Lung (tissue), 11 donors: ENCODE measurements at regions not wholly inside any gene's neighbourhood (a gene's known extent, or its start where the extent isn't known, plus 50 kb on each side); places are given as distances from the start of the nearest gene placed in this dataset.

Experiments
- ATAC-seq: fragments of 200-7000 bp; cut with Tn5 transposase; one replicate; pipeline ENCODE4 v1.9.1; 2020; ENCODE audit warnings: moderate number of reproducible peaks; ENCODE audit not compliant: insufficient read depth, low FRiP score
- DNase-seq, 3 donors: peaks; one replicate each; pipeline ENCODE4 v3.0.0-alpha.2; 2013 to 2017
- H3K27ac ChIP-seq, 2 donors: one replicate each; pipeline ENCODE4 v1.5.1; 2013; ENCODE audit warnings: mild to moderate bottlenecking in 2 of 2, moderate library complexity in 2 of 2, control low read depth in 1 of 2, inconsistent platforms in 1 of 2, low read depth in 1 of 2, low read length in 1 of 2
- H3K27me3 ChIP-seq, 3 donors: one replicate each; pipeline ENCODE4 v1.5.1; 2013; ENCODE audit warnings: low read length in 2 of 3; ENCODE audit not compliant: control insufficient read depth in 3 of 3, insufficient read depth in 3 of 3
- H3K36me3 ChIP-seq, 4 donors: one replicate each; pipeline ENCODE4 v1.5.1; 2013; ENCODE audit warnings: low read length in 4 of 4, mild to moderate bottlenecking in 1 of 4, moderate library complexity in 1 of 4; ENCODE audit not compliant: control insufficient read depth in 4 of 4, insufficient read depth in 4 of 4
- H3K4me1 ChIP-seq, 5 donors: one replicate each; pipeline ENCODE4 v1.5.1; 2013; ENCODE audit warnings: low read length in 5 of 5, mild to moderate bottlenecking in 2 of 5, moderate library complexity in 1 of 5; ENCODE audit not compliant: control insufficient read depth in 5 of 5, insufficient read depth in 5 of 5
- H3K4me3 ChIP-seq: one replicate; pipeline ENCODE4 v1.5.1; 2013; ENCODE audit warnings: mild to moderate bottlenecking, control low read depth, moderate library complexity
- H3K9ac ChIP-seq, 2 donors: one replicate each; pipeline ENCODE4 v1.5.1; 2013; ENCODE audit warnings: low read length in 2 of 2, control low read depth in 1 of 2; ENCODE audit not compliant: insufficient read depth in 1 of 2
- H3K9me3 ChIP-seq, 4 donors: one replicate each; pipeline ENCODE4 v1.5.1; 2013; ENCODE audit warnings: low read length in 3 of 4, mild to moderate bottlenecking in 1 of 4, moderate library complexity in 1 of 4; ENCODE audit not compliant: control insufficient read depth in 4 of 4, insufficient read depth in 3 of 4
- WGBS, 2 donors: extraction: QIAGEN DNeasy Blood & Tissue Kit; methylation state at CpG; one replicate each; pipeline ENCODE4 v1.1.7; 2013; 5-methylcytosine and 5-hydroxymethylcytosine counted together
- TF ChIP-seq, protein P1 (sequence below): IDR thresholded peaks from 2 replicates; pipeline ENCODE4 v1.5.1; 2012; ENCODE audit warnings: mild to moderate bottlenecking; ENCODE audit errors: control extremely low read depth, extremely low read depth
- donor health status: control.
- donor health status: control.
- donor health status: Bipolar disorder and iron deficiency.
- donor health status: healthy.
- donor health status: DM: yes; HTN: yes; CAD: no.

DNA sequence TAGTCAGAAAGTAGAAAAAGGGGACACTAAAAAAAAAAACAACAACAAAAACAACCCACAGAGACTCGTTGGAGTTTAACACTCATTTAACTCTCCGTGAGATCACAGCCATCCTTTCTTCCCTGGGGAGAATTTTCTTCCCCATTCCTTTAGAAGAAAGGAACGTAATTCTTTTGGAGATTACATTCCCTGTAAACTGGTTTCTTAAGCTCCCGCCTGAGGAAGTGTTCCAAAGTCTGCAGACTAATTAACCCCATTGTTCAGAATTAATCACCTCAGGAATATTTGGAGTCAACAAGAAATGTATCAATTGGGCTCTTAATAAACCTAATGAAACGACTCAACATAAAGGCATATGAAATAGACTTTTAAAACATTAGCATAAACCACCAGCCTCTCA is 228.2 kb upstream of the CSF3R start:
- Histone ChIP-seq H3K9me3 (no peaks in the 10 kb centered on the region), H3K9ac (no peak overlapping the region), H3K36me3 (no peaks in the 10 kb centered on the region), H3K4me1 (peaks cover 0 to 3% (median 0%) of the 10 kb centered on the region in 5 donors), H3K27ac (no peak overlapping the region), H3K4me3 (no peak overlapping the region), H3K27me3 (peaks cover 0 to 26% (median 12%) of the 10 kb centered on the region in 3 donors)
- DNase-seq (no peak), ATAC-seq (no peak)
- TF ChIP-seq, protein P1, sequence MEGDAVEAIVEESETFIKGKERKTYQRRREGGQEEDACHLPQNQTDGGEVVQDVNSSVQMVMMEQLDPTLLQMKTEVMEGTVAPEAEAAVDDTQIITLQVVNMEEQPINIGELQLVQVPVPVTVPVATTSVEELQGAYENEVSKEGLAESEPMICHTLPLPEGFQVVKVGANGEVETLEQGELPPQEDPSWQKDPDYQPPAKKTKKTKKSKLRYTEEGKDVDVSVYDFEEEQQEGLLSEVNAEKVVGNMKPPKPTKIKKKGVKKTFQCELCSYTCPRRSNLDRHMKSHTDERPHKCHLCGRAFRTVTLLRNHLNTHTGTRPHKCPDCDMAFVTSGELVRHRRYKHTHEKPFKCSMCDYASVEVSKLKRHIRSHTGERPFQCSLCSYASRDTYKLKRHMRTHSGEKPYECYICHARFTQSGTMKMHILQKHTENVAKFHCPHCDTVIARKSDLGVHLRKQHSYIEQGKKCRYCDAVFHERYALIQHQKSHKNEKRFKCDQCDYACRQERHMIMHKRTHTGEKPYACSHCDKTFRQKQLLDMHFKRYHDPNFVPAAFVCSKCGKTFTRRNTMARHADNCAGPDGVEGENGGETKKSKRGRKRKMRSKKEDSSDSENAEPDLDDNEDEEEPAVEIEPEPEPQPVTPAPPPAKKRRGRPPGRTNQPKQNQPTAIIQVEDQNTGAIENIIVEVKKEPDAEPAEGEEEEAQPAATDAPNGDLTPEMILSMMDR: no peak
- 20 to 28% methylated on average over 5 of the region's 5 CpGs for WGBS, 2 donors

DNA sequence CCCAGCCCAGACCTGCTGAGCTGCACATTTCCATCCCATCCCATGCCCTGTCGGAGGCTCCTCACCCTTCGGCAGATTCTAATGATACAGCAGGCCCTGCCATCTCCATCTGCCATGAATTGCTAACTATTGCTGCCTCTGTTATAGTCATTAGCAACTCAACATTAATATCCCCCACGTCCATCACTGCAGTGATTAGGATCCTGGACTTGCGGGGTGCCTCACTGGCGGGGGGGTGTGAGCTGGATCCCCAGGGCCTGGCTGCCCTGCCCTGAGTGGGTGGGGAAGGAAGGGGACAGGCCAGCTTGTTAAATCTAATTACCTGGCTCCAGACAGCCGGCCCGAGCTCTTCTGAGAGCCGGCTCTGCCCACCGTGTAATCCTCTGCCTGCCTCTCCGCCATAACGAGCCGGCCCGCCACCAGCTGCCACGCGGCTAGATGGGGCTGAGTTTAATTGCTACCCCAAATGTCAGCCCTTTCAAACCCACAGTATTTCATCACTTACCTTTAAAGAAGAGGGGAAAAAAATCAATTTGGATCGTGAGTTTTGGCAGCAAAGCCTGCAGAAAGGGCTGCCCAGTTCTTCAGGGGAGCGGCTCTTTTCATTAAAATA is 227.3 kb upstream of the CSF3R start:
- Histone ChIP-seq H3K27ac (no peak overlapping the region), H3K9ac (no peak overlapping the region), H3K4me3 (no peak overlapping the region), H3K9me3 (no peaks in the 10 kb centered on the region), H3K27me3 (peaks cover 0 to 35% (median 12%) of the 10 kb centered on the region in 3 donors), H3K36me3 (no peaks in the 10 kb centered on the region), H3K4me1 (peaks cover 0 to 3% (median 0%) of the 10 kb centered on the region in 5 donors)
- TF ChIP-seq, protein P1: no peak
- 61 to 65% methylated on average over 17 of the region's 17 CpGs for WGBS, 2 donors
- ATAC-seq: no peak
- DNase-seq: no peak

DNA sequence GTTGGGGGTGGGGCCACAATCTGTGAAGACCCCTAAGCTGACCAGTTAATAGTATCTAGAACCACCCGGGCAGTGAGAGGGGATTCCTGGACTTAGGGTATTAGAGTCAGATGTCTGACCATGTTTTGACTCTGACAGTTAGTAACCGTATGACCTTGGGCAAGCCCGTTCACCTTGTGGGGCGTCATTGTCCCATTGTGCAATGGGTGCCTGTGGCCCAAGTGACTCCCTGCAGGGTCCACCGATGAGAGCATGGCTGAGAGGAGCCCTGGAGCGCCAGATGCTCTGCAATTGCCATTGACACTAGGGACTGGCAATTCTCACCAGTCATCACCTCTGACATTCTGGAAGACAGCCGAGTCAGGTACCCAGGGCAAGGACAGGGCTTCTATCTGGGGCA is 225.9 kb upstream of the CSF3R start:
- Histone ChIP-seq H3K27ac (no peak overlapping the region), H3K9ac (no peak overlapping the region), H3K4me3 (no peak overlapping the region), H3K36me3 (no peaks in the 10 kb centered on the region), H3K27me3 (peaks cover 0 to 35% (median 12%) of the 10 kb centered on the region in 3 donors), H3K9me3 (no peaks in the 10 kb centered on the region), H3K4me1 (peaks cover 0 to 6% (median 0%) of the 10 kb centered on the region in 5 donors)
- no peak for ATAC-seq
- TF ChIP-seq, protein P1: no peak
- 91 to 93% methylated on average over 7 of the region's 7 CpGs for WGBS, 2 donors
- no peak for DNase-seq

DNA sequence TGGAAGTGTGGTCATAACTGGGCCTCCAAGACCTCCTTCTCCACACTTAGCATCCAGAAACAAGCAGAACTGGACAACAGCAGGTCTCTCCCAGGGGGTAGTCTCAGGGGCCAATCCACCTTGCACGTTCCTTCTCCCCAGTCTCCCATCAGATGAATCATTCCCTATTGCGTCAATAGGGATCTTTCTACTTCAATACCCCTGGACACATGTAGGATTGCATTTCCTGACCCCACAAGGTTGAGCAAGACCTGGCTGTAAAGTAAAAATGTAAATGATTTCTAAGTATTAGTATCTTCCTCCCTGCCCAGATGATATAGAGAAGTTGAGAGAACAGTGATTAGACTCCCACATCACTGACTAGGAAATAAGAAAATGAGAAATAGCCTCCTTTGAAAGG is 224.5 kb upstream of the CSF3R start:
- ATAC-seq: no peak
- TF ChIP-seq, protein P1: no peak
- no peak overlapping the region for H3K27ac ChIP-seq
- no peaks in the 10 kb centered on the region for H3K9me3 ChIP-seq
- DNase-seq: no peak
- no peak overlapping the region for H3K9ac ChIP-seq
- no peak overlapping the region for H3K4me3 ChIP-seq
- 40 to 72% methylated on average over 2 of the region's 2 CpGs for WGBS, 2 donors
- no peaks in the 10 kb centered on the region for H3K36me3 ChIP-seq
- peaks cover 0 to 6% (median 0%) of the 10 kb centered on the region in 5 donors for H3K4me1 ChIP-seq
- peaks cover 0 to 32% (median 7%) of the 10 kb centered on the region in 3 donors for H3K27me3 ChIP-seq
